Mesenchymal stem cell (in vitro differentiated cells and primary cell): ENCODE measurements at regions not wholly inside any gene's neighbourhood (a gene's known extent, or its start where the extent isn't known, plus 50 kb on each side); places are given as distances from the start of the nearest gene placed in this dataset.

ENCODE experiments used
- DNase-seq: peaks from one replicate; pipeline ENCODE4 v3.0.0-alpha.2; 2013
- H2AFZ ChIP-seq: one replicate; pipeline ENCODE4 v1.6.1; 2013; ENCODE audit warnings: low read depth, mild to moderate bottlenecking, control low read depth, inconsistent platforms, low read length, moderate library complexity
- H2AK5ac ChIP-seq: 2 replicates; pipeline ENCODE4 v1.6.1; 2013; ENCODE audit warnings: low read length, moderate library complexity, mild to moderate bottlenecking, inconsistent platforms; ENCODE audit not compliant: severe bottlenecking
- H2BK120ac ChIP-seq: one replicate; pipeline ENCODE4 v1.6.1; 2013; ENCODE audit warnings: low read depth, mild to moderate bottlenecking, inconsistent platforms, low read length, moderate library complexity
- H2BK12ac ChIP-seq, 2 experiments: one replicate each; pipeline ENCODE4 v1.6.1; 2013; ENCODE audit warnings: inconsistent platforms in 2 of 2, low read length in 2 of 2, mild to moderate bottlenecking in 2 of 2, moderate library complexity in 2 of 2, control low read depth in 1 of 2
- H2BK15ac ChIP-seq: one replicate; pipeline ENCODE4 v1.6.1; 2013; ENCODE audit warnings: mild to moderate bottlenecking, low read depth, inconsistent platforms; ENCODE audit not compliant: poor library complexity, severe bottlenecking
- H2BK5ac ChIP-seq: 2 replicates; pipeline ENCODE4 v1.6.1; 2013; ENCODE audit warnings: low read depth, mild to moderate bottlenecking, low read length, control low read depth, inconsistent platforms; ENCODE audit not compliant: poor library complexity, severe bottlenecking
- H3K14ac ChIP-seq, 2 experiments: one replicate each; pipeline ENCODE4 v1.6.1; 2013; ENCODE audit warnings: inconsistent platforms in 2 of 2, low read length in 2 of 2, control low read depth in 1 of 2, mild to moderate bottlenecking in 1 of 2, moderate library complexity in 1 of 2
- H3K18ac ChIP-seq, 2 experiments: one replicate each; pipeline ENCODE4 v1.6.1; 2013; ENCODE audit warnings: inconsistent platforms in 2 of 2, low read length in 2 of 2, control low read depth in 1 of 2, low read depth in 1 of 2, mild to moderate bottlenecking in 1 of 2
- H3K23ac ChIP-seq, 2 experiments: one replicate each; pipeline ENCODE4 v1.6.1; 2013; ENCODE audit warnings: inconsistent platforms in 2 of 2, low read length in 2 of 2, mild to moderate bottlenecking in 2 of 2, moderate library complexity in 2 of 2, control low read depth in 1 of 2
- H3K27ac ChIP-seq: 2 replicates; pipeline ENCODE4 v1.5.1; 2013; ENCODE audit warnings: mild to moderate bottlenecking, moderate library complexity, low read length, control low read depth, inconsistent platforms; ENCODE audit not compliant: poor library complexity, severe bottlenecking
- H3K27me3 ChIP-seq, 2 experiments: 2 replicates each; pipeline versions ENCODE4 v1.6.1 to v1.7.0; 2013; ENCODE audit warnings: low read length in 2 of 2, mild to moderate bottlenecking in 2 of 2, moderate library complexity in 2 of 2, control low read depth in 1 of 2, inconsistent platforms in 1 of 2; ENCODE audit not compliant: control insufficient read depth in 1 of 2, insufficient read depth in 1 of 2
- H3K36me3 ChIP-seq, 2 experiments: 2 replicates each; pipeline versions ENCODE4 v1.6.1 to v1.7.0; 2013; ENCODE audit warnings: low read length in 2 of 2, control low read depth in 1 of 2, inconsistent platforms in 1 of 2, low read depth in 1 of 2, mild to moderate bottlenecking in 1 of 2; ENCODE audit not compliant: insufficient read depth in 2 of 2, control insufficient read depth in 1 of 2
- H3K4ac ChIP-seq, 2 experiments: one replicate each; pipeline ENCODE4 v1.6.1; 2013; ENCODE audit warnings: inconsistent platforms in 2 of 2, low read length in 2 of 2, mild to moderate bottlenecking in 2 of 2, moderate library complexity in 2 of 2, control low read depth in 1 of 2, low read depth in 1 of 2
- H3K4me1 ChIP-seq: 2 replicates; pipeline ENCODE4 v1.6.1; 2013; ENCODE audit warnings: low read depth, low read length, control low read depth; ENCODE audit not compliant: control insufficient read depth, insufficient read depth
- H3K4me2 ChIP-seq: 2 replicates; pipeline ENCODE4 v1.6.1; 2013; ENCODE audit warnings: low read length, mild to moderate bottlenecking, inconsistent platforms; ENCODE audit not compliant: poor library complexity, severe bottlenecking
- H3K4me3 ChIP-seq, 2 experiments: 2 replicates each; pipeline versions ENCODE4 v1.5.1 to v1.7.0; 2013; ENCODE audit warnings: low read length in 2 of 2, mild to moderate bottlenecking in 2 of 2, control low read depth in 1 of 2, low read depth in 1 of 2; ENCODE audit not compliant: insufficient read depth in 1 of 2
- H3K79me1 ChIP-seq: replicated peaks from 2 replicates; pipeline ENCODE4 v1.6.1; 2013; ENCODE audit warnings: mild to moderate bottlenecking, control low read depth, low read length, inconsistent platforms; ENCODE audit not compliant: poor library complexity, severe bottlenecking
- H3K9ac ChIP-seq: 2 replicates; pipeline ENCODE4 v1.7.0; 2013; ENCODE audit warnings: mild to moderate bottlenecking, low read length, moderate library complexity
- H3K9me3 ChIP-seq: 2 replicates; pipeline ENCODE4 v1.7.0; 2013; ENCODE audit warnings: mild to moderate bottlenecking, low read length; ENCODE audit not compliant: control insufficient read depth
- H4K8ac ChIP-seq: one replicate; pipeline ENCODE4 v1.6.1; 2013; ENCODE audit warnings: inconsistent platforms, mild to moderate bottlenecking, low read length, moderate library complexity
- H4K91ac ChIP-seq: one replicate; pipeline ENCODE4 v1.6.1; 2013; ENCODE audit warnings: mild to moderate bottlenecking, low read length, inconsistent platforms
- WGBS: methylation state at CpG from one replicate; pipeline ENCODE4 v1.1.7; 2013; ENCODE audit warnings: mixed read lengths; 5-methylcytosine and 5-hydroxymethylcytosine counted together

DNA sequence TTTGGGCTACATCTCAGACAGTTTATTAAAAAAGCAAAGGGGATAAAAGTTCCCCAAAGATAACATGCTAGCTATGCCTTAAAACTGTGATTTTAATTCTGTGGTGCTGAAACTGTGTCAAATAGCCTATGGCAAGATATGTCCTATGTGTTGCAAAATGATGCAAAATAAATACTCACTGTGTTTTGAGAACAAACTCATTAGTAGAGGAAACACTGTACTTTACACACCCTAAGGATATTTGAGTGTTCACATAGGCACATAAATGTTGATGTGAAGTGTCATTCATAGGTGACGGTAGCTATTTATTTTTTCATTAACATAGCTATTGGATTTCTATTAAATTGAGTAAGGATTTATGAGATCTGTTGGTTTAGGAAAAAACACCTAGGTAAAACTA lies 351.9 kb downstream of the FAT4 start:
- Histone ChIP-seq H3K9me3 (no peaks in the 10 kb centered on the region), H3K4ac (no peak overlapping the region), H3K79me1 (no peaks in the 10 kb centered on the region), H2BK15ac (no peak overlapping the region), H3K27me3 (no peaks in the 10 kb centered on the region), H2BK12ac (no peak overlapping the region), H2BK5ac (no peak overlapping the region), H3K4me2 (no peak overlapping the region), H3K27ac (no peak overlapping the region), H2AFZ (no peak overlapping the region), H3K23ac (no peak overlapping the region), H3K36me3 (no peaks in the 10 kb centered on the region), H3K18ac (no peak overlapping the region), H2BK120ac (no peak overlapping the region), H3K14ac (no peak overlapping the region), H2AK5ac (no peak overlapping the region), H4K91ac (no peak overlapping the region), H3K4me3 (no peak overlapping the region), H4K8ac (no peak overlapping the region), H3K9ac (no peak overlapping the region), H3K4me1 (peaks cover 2% of the 10 kb centered on the region)
- no CpG with 5 or more reads among the region's 1 CpG for WGBS
- DNase-seq = no peak

- Histone ChIP-seq H3K36me3 (no peaks in the 10 kb centered on the region), H3K27me3 (no peaks in the 10 kb centered on the region), H3K4me1 (no peaks in the 10 kb centered on the region), H3K14ac (peak overlapping the region in 1 of 2 experiments; percentile 26), H3K23ac (no peak overlapping the region), H2AFZ (no peak overlapping the region), H2BK15ac (no peak overlapping the region), H3K18ac (no peak overlapping the region), H2BK5ac (no peak overlapping the region), H4K8ac (no peak overlapping the region), H3K27ac (no peak overlapping the region), H2BK120ac (no peak overlapping the region), H3K9ac (no peak overlapping the region), H3K4me2 (no peak overlapping the region), H4K91ac (peak overlapping the region; percentile 39), H3K9me3 (no peaks in the 10 kb centered on the region), H3K4ac (no peak overlapping the region), H2AK5ac (no peak overlapping the region), H2BK12ac (peak overlapping the region in 1 of 2 experiments; percentile 39), H3K79me1 (no peaks in the 10 kb centered on the region), H3K4me3 (no peak overlapping the region)
- no peak for DNase-seq
- WGBS = 97% methylated on average over 14 of the region's 14 CpGs
These were observed 361.4 kb downstream of the FAT4 start for GRCh38 chr4:125676156-125676555.

DNA sequence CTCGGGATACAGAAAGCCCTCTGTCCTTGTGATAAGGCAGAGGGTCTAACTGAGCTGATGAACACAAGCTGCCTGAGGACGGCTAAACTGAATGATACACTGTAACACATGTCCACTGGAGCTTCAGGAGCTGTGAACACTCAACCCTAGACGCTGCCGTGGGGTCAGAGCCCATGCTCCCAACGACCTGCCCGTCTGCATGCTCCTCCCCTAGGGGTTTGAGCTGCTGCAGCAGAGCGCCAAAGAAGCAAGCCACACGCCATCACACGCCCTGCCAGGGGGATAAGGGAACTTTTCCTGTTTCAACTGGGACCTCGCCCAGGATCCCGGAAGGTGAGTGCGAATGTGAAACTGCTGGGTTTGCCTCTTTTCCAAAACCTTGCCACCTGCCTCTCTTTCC lies 361.8 kb downstream of the FAT4 start:
- no peak overlapping the region for H3K23ac ChIP-seq
- no peak overlapping the region for H2BK5ac ChIP-seq
- no peak overlapping the region for H2BK120ac ChIP-seq
- H3K9me3 ChIP-seq = no peaks in the 10 kb centered on the region
- H2BK12ac ChIP-seq = no peak overlapping the region
- H3K14ac ChIP-seq = no peak overlapping the region
- H3K27ac ChIP-seq = no peak overlapping the region
- no peaks in the 10 kb centered on the region for H3K4me1 ChIP-seq
- H2AFZ ChIP-seq = no peak overlapping the region
- H3K36me3 ChIP-seq = no peaks in the 10 kb centered on the region
- no peak overlapping the region for H4K91ac ChIP-seq
- no peak overlapping the region for H3K4me2 ChIP-seq
- no peak overlapping the region for H3K4me3 ChIP-seq
- H3K9ac ChIP-seq = no peak overlapping the region
- no peak overlapping the region for H3K4ac ChIP-seq
- no peak overlapping the region for H3K18ac ChIP-seq
- 96% methylated on average over 12 of the region's 12 CpGs for WGBS
- H4K8ac ChIP-seq = no peak overlapping the region
- no peak for DNase-seq
- H3K27me3 ChIP-seq = no peaks in the 10 kb centered on the region
- H2AK5ac ChIP-seq = no peak overlapping the region
- no peaks in the 10 kb centered on the region for H3K79me1 ChIP-seq
- H2BK15ac ChIP-seq = no peak overlapping the region

DNA sequence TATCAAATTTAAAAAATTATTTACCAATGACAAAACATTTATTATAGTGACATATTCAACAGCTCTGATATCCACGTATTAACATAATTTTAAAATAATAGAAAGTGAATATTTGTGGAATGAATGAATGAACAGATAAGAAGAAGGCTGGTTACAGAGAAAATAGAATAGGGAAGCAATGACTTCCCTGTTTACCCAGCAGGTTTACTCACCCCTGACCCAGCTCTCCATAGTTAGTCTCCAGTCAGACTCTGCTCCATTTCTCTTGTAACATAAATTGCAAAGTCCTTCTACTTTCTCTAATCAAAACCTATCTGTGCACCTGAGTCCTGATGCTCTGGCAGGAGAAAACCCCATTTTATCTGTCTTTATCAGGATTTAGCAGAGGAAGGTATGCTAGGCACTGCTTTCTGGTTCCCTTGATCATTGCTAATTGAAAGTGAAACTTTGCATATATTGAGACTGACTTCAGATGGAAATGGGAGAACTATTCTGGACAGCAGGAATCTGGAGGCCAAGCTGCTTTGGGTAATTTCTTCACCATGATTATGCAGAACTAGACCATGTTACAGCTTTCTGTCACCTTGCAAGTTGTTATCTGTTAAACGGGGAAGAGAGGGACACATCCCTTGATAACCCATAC lies 363.0 kb downstream of the FAT4 start:
- no peaks in the 10 kb centered on the region for H3K9me3 ChIP-seq
- H3K4me1 ChIP-seq = no peaks in the 10 kb centered on the region
- H4K91ac ChIP-seq = no peak overlapping the region
- H3K9ac ChIP-seq = no peak overlapping the region
- DNase-seq = peak; percentile 18
- H3K4me3 ChIP-seq = no peak overlapping the region
- no peaks in the 10 kb centered on the region for H3K36me3 ChIP-seq
- no peak overlapping the region for H3K23ac ChIP-seq
- no peak overlapping the region for H3K27ac ChIP-seq
- no peak overlapping the region for H3K4me2 ChIP-seq
- no peak overlapping the region for H3K18ac ChIP-seq
- H3K4ac ChIP-seq = no peak overlapping the region
- H3K79me1 ChIP-seq = no peaks in the 10 kb centered on the region
- H2BK120ac ChIP-seq = no peak overlapping the region
- H4K8ac ChIP-seq = no peak overlapping the region
- H2BK5ac ChIP-seq = no peak overlapping the region
- no peak overlapping the region for H2BK12ac ChIP-seq
- H3K27me3 ChIP-seq = no peaks in the 10 kb centered on the region
- H2BK15ac ChIP-seq = no peak overlapping the region
- H2AFZ ChIP-seq = no peak overlapping the region
- WGBS = no CpG with 5 or more reads among the region's 2 CpGs
- no peak overlapping the region for H3K14ac ChIP-seq
- H2AK5ac ChIP-seq = no peak overlapping the region
